GM12892 (cell line): ENCODE measurements at regions not wholly inside any gene's neighbourhood (a gene's known extent, or its start where the extent isn't known, plus 50 kb on each side); places are given as distances from the start of the nearest gene placed in this dataset.
"Not testable (repeated sequence)": the region's sequence is repeated elsewhere in the genome, so short reads cannot be mapped to it uniquely, and the experiment has no call there.

Experiments
- DNase-seq: peaks from one replicate; pipeline ENCODE4 v3.0.0; 2011; ENCODE audit not compliant: insufficient read length
- FAIRE-seq: peaks from 2 replicates; lab custom pipeline; 2011; peaks lifted over from hg19 to GRCh38; lab: Jason Lieb, UNC

DNA sequence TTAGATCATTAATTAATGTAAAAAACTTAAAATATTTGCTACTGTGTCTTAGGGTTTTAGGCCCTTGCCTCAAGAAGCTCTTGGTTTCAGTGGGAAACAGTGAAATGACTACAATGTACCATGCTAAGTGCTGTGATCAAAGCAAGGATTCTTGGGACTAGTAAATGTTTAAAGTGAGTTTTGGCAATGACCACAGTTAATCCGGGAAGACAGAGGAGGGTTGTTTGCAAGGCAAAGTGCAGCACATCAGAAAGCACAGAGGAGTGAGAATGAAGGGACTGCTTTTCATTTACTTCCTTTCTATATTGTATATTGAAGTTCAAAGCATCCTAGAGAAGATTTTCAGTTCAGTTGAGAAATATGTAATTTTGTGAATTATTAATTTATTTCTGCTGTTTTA is 676.7 kb downstream of the SPATA31A6 start:
- FAIRE-seq, DNase-seq: not testable (repeated sequence)

DNA sequence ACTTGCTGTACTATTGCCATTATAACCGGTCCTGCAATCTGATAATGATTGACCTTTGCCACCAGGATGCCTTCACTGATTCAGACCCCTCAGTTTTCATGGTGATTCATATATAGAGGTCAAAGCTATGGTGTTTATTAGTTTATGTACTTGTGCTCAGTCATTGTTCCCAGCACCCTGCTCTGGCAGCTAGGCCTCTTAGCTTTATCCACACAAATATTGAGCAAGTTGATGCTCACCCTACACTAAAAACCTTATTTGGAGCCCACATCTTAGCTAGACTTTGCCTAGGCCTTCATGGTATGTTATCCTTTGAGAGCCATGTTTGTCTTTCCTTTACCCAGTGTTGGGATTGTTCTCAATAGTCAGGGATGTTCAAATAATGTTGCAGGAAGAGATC is 679.0 kb downstream of the SPATA31A6 start:
- not testable (repeated sequence) for DNase-seq, FAIRE-seq
